ENCODE measurements at regions not wholly inside any gene's neighbourhood (a gene's known extent, or its start where the extent isn't known, plus 50 kb on each side); places are given as distances from the start of the nearest gene placed in this dataset.

DNA sequence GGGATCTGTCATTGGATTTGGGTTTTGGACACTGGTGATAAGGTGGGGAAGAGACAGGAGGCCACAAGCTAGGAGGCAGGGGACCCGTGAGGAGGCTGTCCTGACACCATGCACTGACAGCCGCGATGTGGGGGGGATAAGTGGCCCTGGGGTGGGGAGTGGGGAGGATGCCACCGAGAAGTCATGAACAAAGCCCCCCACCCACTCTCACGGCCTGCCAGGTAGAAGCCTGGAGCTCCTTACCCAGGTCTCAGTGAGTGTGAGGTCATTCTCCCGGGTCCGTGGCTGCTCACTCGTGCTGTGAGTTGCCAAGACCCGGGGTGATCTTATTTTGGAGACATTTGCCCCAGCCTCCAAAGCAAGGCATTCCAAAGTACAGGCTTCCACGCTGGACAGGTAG is 165.9 kb upstream of the TNRC6C start (continued):
- TF ChIP-seq TRAFD1 (CRISPR knock-in tag; IDR thresholded peaks at IDR 0.05; ENCODE audit: borderline replicate concordance), result no peak
- TF ChIP-seq, protein P1, sequence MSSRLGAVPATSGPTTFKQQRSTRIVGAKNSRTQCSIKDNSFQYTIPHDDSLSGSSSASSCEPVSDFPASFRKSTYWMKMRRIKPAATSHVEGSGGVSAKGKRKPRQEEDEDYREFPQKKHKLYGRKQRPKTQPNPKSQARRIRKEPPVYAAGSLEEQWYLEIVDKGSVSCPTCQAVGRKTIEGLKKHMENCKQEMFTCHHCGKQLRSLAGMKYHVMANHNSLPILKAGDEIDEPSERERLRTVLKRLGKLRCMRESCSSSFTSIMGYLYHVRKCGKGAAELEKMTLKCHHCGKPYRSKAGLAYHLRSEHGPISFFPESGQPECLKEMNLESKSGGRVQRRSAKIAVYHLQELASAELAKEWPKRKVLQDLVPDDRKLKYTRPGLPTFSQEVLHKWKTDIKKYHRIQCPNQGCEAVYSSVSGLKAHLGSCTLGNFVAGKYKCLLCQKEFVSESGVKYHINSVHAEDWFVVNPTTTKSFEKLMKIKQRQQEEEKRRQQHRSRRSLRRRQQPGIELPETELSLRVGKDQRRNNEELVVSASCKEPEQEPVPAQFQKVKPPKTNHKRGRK (CRISPR knock-in tag; IDR thresholded peaks at IDR 0.05), result no peak
- no peak for TF ChIP-seq ZNF136 (CRISPR knock-in tag; IDR thresholded peaks at IDR 0.05; ENCODE audit: low read depth)
- no peak for TF ChIP-seq ZNF569 (CRISPR knock-in tag; IDR thresholded peaks at IDR 0.05; ENCODE audit: borderline replicate concordance)

DNA sequence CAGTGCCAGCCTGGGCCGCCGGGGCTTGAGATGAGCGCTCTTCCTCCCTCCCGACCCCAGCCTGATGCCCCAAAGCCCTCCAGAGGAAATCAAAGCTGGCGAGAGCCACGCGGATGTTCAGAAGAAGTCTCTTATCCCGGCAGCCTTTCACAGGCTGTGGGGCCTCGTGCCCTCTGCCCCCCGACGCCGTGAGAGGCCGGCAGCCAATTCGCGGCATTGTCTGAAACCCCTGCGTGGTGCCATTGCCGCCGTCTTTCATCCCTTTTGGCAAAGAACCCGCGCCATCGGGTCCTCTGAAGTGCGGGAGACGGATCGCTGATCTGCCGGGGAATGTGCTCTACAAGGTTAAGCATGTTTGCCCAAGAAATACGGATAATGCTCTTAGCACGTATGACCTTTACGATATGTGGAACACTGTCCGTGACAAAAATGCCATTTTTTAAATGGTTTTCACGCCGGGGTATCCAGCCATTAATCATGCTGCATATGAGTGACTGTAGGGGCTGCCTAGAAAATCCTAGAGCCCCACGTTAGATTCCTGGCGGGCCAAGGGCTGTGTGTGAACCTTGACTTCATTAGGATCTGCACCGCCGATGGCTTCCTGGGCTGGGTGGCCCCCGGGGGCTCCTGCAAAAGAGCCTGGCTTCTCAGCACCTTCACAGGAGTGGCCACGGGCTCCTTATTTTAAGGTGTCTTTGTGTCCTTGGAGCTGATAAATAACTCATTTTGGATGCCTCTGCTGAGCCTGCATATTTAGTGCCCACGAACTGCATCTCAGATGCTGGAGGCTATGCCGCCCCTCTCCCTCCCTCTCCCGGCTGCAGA is 165.1 kb upstream of the TNRC6C start:
- DNase-seq (ENCODE audit: low spot score) (no peak), FAIRE-seq (no peak), ATAC-seq (no peak)
- BruUV-seq (replicated peaks), result no TSS peak
- 10% methylated on average over 22 of the region's 40 CpGs for WGBS (ENCODE audit: low lambda C conversion rate)
- no peaks in the 10 kb centered on the region for H3K36me3 ChIP-seq (replicated peaks in 1 of 2; ENCODE audit: control insufficient read depth in 1 of 2, insufficient read depth in 2 of 2, low read length in 2 of 2)
- ChIA-PET POLR2A (no interaction called here), CTCF (ENCODE audit: low intra/inter-chr PET ratio, low total read pairs) (no interaction called here)
- H3K9ac ChIP-seq (ENCODE audit: insufficient read depth, low read depth, low read length), result no peak overlapping the region
- peaks cover 39 to 83% of the 10 kb centered on the region in 2 experiments for H3K27me3 ChIP-seq (ENCODE audit: control insufficient read depth in 1 of 2, insufficient read depth in 2 of 2, low read length in 2 of 2)
- H4K20me1 ChIP-seq (ENCODE audit: insufficient read depth, low read length), result 0 out of 2 replicates have a peak, but pooled peaks cover 2% of the 10 kb centered on the region
- H3K9me3 ChIP-seq (ENCODE audit: low read length), result no peaks in the 10 kb centered on the region
- no peaks in the 10 kb centered on the region for H3K79me2 ChIP-seq (ENCODE audit: insufficient read depth, low read length)
- H3K4me1 ChIP-seq (ENCODE audit: insufficient read depth, low read length), result no peaks in the 10 kb centered on the region
- no peak overlapping the region for H3K27ac ChIP-seq (ENCODE audit: extremely low read length, insufficient read depth, low read length)
- in situ Hi-C loops (cut with HindIII; ENCODE audit: extremely low pct_ligation_motif_present, low pct_unique_long_range_greater_than_20kb), result no loop called here
- intact Hi-C loops (cut with micrococcal nuclease; ENCODE audit: unreplicated experiment), result loop anchor here (1.0 kb wide), 1 partner anchor 21 kb away; no protein-coding TSS in a partner anchor
- TF ChIP-seq EZH2 (conservative IDR thresholded peaks at IDR 0.05; ENCODE audit: low read depth, low read length), result peak; percentile 90; the same call in 1 of the 2 replicates
- TF ChIP-seq AKAP8 (CRISPR knock-in tag; IDR thresholded peaks at IDR 0.05), result no peak
- TF ChIP-seq ZNF687 (CRISPR knock-in tag; IDR thresholded peaks at IDR 0.05), result peak; percentile 20; the same call in 1 of the 2 replicates
- no peak overlapping the region for H3K4me2 ChIP-seq (ENCODE audit: low read depth, low read length)
- H2AFZ ChIP-seq (ENCODE audit: low read length), result no peak overlapping the region
- H3K4me3 ChIP-seq (replicated peaks in 1 of 3; ENCODE audit: insufficient read depth in 1 of 3, low read depth in 2 of 3, low read length in 3 of 3), result no peak overlapping the region

All from HepG2 (cell line).